HG02885 (cell line): ENCODE measurements at regions not wholly inside any gene's neighbourhood (a gene's known extent, or its start where the extent isn't known, plus 50 kb on each side); places are given as distances from the start of the nearest gene placed in this dataset.
"Not testable (repeated sequence)": the region's sequence is repeated elsewhere in the genome, so short reads cannot be mapped to it uniquely, and the experiment has no call there.

ENCODE experiments used
- ATAC-seq: cut with Tn5 transposase; IDR thresholded peaks from one replicate; pipeline ENCODE4 v1.9.1; 2021; ENCODE audit warnings: mild to moderate bottlenecking; ENCODE audit not compliant: unreplicated experiment, poor library complexity

DNA sequence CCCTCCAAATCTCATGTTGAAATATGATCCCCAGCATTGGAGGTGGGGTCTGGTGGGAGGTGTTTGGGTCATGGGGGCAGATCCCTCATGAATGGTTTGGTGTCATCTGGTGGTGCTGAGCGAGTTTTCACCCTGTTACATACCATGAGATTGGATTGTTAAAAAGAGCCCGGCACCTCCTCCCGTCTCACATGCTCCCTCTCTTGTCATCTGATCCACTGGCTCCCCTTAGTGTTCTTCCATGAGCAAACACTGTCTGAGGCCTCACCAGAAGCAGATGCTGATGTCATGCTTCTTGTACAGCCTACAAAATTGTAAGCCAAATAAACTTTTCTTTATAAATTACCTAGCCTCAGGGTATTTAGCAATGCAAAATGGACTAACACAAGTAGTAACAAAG is 405.0 kb upstream of the SLC39A10 start:
- no peak for ATAC-seq

DNA sequence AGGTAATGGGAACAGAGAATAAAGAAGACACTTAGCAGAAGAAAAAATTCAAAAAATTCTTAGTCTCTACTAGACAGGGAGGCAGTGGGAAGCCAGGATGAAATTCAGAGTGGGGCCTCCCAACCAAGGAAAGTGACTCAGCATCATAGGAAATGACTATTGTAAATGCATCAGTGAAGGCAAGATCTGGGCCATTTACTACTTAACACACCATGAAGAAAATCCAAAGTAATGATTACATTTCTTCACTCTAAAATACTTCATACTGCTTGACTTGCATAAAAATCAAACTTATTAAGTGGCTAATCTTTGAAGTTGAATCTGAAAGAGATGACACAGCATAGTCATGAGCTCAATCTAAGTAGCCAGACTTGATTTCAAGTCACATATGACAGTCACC is 405.8 kb upstream of the SLC39A10 start:
- ATAC-seq, result no peak

DNA sequence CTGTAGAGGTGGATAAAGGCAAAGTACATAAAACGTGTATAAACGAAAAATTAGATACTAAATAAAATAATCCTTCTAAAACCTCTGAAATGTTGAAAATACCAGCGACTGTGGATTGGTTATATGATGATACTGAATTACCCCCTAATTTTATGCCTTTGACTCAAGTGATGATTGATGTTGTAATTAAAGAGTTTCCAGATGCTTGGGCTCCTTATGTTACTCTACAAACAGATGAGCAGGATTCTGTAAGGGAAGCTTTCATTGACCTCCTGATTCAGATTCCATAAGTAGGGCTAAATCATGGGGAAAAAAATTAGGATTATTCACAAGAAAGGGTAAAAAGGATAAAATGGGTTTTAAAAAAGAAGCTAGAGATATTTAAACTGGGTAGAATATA is 418.2 kb upstream of the SLC39A10 start:
- ATAC-seq, result no peak

DNA sequence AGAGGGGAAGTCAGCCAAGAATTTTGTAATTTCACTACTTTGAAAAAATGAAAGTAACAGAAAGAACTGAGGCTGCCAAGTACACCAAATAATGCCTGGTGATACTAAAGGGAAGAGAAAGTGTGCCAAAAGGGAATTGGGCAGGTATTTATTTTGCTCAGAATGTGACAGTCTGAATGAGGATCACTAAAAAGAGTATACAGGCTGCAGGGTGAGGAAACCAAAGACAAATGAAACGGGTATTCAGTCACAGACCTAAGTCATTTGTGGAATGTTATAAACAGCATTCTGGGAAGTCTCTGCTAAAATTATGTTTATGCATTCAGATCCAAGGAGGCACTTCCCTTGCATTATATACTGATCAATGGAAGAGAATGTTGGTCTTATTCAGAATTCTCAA is 418.6 kb upstream of the SLC39A10 start:
- ATAC-seq, result no peak

DNA sequence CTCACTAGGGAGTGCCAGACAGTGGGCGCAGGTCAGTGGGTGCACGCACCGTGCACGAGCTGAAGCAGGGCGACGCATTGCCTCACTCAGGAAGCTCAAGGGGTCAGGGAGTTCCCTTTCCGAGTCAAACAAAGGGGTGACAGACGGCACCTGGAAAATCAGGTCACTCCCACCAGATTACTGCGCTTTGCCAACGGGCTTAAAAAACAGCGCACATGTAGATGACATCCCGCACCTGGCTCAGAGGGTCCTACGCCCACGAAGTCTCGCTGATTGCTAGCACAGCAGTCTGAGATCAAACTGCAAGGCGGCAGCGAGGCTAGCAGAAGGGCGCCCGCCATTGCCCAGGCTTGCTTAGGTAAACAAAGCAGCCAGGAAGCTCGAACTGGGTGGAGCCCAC is 428.5 kb upstream of the SLC39A10 start:
- not testable (repeated sequence) for ATAC-seq

DNA sequence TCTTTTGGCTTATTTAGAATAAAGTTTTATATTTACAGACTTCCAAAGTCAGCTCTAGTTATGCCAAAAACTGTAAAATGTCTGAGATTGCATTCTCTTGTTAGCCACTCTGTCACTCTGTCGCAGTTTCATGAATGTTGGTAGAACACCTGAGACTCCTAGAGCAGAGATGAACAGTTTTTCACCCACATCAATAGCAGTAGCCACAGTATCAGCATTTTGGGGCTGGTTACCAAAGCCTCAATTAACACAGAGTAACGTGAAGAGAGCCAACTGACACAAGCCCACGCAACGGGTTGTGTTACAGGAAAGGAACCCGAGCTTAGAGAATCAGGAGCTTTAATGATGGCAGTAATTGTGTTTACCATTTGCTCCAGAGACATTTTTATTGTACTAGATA is 443.0 kb upstream of the SLC39A10 start:
- no peak for ATAC-seq

DNA sequence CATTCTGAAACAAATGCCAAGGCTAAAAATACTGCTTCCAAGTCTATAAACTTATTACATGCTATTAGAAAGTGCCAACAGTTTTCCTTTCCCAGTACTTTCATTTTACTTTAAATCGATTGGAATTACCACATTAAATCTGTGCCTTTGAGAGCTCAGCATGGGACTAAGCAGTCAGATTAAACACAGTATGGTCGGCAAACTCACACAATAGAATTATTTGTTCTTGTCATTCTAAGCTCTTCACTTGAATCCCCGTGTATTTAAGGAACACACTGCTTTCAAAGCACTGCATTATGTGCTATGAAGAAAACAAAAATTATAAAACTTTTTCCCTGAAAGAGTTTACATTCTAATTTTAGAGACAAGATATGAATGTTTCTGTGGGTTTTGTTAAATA is 444.4 kb upstream of the SLC39A10 start:
- ATAC-seq, result no peak

DNA sequence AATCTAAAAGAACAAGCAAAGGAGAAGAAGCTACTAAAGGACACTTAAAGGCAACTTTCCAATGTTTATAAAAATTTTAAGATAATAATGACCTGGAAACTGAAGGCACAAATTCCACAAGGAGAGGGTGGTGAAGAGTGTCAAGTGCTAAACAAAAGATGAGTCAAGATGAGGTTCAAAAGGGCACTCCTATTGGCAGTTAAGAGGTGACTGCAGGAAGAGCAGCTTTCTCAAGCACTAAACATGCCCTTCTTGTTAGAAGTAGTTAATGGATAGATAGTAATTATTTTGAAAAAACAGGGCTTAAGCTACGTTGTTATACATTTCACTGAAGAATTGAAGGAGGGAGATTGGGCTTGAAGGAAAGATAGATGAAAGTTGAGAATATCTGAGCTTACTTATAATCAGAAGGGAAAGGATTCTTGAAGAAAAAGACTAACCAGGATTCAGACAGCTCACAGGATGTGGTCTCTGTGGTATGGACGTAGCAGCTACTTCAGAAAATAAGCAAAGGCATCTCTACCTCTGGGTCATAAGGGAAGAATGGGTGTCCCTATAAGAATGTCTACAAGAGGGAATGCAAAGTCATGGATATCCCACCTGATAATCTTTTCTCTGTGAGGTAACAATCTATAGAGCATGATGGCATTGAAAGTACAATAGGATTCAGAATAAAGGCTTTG is 454.7 kb upstream of the SLC39A10 start:
- no peak for ATAC-seq

DNA sequence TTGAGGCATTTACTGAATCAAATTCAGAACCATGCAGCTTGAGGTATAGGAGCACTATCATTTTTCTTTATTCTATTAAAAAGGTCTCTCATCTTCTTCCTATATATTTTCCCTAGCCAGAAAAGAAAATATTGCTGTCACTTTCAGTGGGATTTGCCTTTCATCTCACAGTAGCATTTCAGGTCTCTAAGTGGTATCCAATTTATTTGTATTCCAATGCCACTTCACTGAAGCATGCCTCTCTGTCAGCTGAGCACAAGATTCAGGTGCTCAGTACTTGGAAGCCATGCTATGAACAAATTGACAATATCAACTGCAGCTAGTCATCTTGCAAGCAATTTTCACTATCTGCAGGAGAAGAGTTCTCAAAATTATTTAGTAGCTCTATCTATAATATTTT is 457.2 kb upstream of the SLC39A10 start:
- ATAC-seq, result no peak

DNA sequence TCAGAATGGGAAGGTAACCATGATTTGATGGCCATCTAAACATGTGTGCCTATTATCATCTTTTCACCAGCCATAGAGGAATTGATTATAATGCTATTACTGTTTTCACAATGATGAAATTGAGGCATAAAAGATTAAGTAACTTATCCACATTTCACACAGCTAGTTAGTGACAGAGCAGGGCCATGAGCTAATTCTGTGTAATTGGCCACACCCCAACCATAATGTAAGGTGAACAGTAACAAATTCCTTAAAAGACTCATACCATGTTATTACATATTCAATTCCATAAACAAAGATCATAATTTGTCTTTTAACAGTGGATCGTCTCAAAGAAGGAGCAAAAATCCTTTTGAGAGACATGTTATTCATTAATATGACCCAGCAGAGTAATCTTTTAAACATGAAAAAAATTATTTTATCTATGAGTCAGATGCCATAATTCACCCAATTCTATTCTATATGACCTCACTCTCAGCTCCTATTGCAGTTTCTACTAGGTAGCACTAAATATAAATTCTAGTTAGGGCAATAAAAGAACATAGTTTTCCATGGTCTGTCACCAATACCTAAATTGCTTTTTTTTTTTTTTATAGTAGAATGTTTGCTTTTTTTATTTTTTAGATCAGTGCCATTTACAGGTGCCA is 475.8 kb upstream of the SLC39A10 start:
- ATAC-seq, result no peak

DNA sequence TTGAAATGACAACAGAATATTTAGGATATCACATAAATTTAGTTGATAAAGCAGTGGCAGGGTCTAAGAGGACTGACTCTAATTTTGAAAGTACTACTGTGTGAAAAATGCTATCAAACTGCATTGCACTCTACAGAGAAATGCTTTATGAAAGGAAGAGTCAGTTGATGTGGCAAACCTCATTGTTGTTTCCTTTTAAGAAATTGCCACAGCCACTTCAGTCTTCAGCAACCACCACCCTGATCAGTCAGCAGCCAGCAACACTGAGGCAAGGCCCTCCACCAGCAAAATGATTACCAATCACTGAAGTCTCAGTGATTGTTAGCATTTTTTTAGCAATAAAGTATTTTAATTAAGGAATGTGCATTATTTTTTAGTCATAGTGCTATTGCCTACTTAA is 488.7 kb upstream of the SLC39A10 start:
- no peak for ATAC-seq

DNA sequence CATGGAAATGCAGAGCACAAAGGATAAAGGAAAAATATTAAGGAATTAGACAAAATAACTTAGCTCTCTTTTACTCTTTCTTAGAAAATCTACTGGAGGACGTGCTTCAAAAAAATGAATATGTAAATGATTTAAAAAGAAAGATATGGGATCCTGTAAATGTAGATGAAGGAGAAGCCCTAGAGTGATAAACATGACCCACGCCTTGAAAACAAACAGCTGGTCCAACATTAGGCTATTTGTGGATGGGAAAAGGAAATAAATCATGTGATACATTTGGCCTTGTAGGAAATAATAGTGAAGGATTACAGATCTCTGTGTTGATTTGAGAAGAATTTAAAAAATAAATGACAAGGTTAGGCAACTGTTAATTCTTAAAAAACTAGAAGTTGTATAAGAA is 492.1 kb upstream of the SLC39A10 start:
- no peak for ATAC-seq

DNA sequence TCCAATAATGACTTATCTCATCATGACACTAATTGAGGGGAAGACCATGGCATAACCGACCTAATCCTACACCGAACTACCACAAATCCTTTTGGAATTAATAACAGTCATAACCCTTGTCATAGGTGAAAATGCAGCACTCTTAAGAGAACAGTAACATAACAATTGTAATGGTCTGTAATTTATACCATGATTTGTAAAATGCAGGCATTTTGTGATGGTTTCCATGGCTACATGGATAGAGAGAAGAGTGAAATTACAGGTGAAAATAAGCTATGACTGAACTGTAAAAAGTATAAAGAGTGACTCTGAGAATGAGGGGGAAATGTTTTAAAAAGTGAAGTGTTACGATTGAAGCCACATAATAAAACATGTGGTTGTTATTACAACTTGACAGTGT is 494.1 kb upstream of the SLC39A10 start:
- ATAC-seq, result no peak

DNA sequence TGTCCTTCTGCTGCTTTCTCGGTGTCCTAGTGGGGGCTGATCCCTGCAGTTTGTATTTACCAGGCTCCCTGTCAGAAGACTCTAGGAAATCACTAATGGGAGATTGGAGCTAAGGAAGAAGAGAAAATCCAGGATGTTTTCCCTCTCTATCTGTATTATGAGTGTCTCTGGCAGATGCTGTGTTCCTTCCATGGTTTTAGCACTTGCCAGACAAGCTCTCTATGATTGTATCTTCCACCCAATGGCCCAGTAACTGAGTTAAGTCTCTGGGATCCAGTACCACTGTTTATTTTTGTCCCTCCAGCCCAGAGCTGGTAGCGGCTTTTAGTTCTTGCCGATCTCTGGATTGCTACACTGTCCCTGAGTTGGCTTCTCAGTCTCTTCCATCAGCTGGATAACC is 494.8 kb upstream of the SLC39A10 start:
- no peak for ATAC-seq

DNA sequence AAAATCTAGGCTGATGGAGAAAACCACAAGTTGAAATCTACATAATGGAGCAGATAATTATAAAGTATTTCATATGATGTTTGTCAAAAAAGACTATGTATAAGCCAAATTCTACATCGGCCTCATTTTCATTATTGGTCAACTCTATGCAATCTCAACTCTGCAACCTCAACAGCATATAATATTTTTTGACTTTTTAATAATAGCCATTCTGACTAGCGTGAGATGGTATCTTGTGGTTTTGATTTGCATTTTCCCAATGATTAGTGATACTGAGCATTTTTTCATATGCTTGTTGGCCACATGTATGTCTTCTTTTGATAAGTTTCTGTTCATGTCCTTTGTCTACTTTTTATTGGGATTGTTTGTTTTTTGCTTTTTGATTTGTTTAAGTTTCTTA is 496.1 kb upstream of the SLC39A10 start:
- no peak for ATAC-seq

DNA sequence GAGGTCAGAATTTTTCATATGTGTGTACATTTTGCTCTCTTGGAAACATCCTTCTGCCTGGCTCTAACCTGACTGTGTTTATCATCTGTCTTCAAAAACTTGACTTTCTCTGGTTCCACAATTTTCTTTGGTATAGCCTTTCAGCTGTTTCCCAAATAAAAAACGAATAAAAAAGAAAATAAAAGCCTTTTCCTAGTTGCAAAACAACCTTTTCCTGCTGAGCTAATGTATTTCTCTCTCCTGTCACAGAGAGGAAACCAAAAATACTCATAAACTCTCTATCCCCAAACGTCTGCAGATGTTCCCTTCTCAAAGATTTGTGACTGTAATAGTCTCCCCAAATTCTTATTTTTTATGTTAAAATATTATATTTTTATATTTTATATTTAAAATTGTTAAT is 505.3 kb upstream of the SLC39A10 start:
- no peak for ATAC-seq

DNA sequence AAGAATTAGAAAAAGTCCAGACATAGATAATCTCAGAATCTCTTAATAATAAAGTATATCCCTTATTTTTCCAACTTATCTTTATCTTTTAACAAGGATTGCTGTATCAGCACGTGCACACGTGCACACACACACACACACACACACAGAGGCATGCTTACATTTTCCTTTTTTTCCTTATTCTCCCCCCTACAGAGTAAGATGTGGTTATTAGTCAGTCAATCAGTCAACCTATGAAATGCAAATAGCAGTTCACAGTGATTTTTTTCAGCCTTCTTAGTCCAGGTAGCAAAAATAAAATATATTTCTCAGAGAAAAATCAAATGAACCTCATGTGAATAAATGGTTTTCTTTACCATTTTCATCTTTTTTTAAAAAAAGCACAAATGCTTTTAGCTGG is 506.2 kb upstream of the SLC39A10 start:
- no peak for ATAC-seq

DNA sequence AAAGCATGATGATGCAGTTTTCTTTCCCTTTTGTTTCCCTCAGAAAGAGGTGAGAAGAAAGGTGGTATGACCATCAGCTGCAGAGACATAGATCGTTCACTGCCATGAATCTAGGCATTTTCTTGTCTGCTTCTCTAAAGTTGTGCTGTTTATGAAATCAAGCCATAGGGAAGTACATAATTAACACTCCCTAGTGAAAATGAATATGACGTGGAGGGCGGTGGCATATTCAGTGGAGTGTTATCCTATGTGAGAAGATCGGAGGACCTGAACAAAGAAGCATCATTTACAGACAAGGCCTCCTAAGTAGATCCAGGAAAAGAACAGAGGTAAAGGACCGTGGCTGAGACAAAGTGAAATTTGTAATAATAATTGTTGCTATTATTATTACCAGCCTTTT is 509.0 kb upstream of the SLC39A10 start:
- ATAC-seq, result no peak

DNA sequence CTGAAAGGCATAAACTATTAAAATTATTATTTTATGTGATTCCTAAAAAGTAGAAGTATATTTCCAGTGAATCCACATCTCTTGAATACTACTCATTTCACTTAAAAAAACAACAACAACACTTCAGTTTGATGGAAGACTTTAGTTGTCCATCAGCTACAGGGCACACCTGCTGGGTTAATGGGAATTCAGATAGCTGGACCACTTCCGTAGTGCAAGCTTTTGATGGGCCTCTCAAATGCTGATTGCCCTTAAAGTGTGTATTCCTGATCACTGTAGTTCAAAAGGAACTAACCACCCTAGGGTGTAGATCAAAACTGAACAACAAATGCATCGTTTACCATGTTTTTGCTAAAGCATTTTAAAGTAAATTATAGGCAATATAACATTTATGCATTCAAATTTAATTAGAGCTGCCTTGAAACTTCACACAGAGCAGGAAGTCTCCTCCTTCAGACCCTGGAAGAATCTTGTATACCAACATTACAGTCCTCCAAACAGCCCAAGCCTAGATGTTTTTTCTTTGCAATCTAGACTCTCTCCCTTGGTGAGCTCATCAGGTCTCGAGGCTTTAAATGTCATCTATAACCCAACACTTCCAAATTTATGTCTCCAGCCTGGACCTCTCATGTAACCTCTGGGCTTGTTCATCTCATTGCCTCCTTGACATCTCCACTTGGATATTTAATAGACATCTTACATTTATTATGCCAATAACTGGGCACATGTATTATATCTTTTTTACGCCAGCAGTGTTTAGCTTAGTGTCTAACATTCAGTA is 510.1 kb upstream of the SLC39A10 start:
- ATAC-seq, result no peak

DNA sequence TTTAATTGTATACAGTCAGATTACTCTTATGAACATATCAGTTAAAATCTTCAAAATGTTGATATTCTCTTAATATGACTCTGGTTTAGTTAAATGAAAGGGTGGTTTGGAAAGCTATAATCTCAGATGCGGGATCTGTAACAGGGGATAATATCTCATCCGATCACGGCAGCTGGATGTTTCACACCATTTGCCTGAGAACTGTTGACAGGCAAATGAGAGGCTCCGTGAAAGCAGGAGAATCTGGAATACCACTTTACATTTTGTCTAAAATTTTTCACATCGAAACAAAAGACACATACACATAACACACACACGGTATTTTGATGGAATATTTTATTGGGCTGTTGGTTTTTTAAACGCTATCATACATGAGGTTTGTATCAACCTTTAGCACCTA is 518.6 kb upstream of the SLC39A10 start:
- ATAC-seq, result no peak

DNA sequence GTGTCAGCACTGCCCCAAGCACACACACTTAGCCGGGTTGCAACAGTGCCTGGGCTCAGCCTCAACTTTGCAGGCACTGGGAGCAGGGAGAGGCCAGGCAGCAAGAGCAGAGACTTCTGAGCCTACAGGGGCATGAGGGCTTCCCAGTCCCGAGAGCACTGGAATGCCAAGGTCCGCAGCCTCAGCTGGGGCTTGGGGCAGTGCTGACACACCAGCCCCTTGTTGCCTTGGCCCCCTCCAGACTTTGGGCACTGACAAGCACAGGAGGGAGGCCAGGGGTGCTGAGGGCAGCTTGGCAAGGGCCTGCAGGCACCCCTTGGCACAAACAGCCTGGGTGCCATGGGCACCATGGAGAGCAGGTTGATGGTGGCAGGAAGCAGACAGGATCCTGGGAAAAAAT is 531.1 kb upstream of the SLC39A10 start:
- not testable (repeated sequence) for ATAC-seq
